HG02610 (cell line): ENCODE measurements at regions not wholly inside any gene's neighbourhood (a gene's known extent, or its start where the extent isn't known, plus 50 kb on each side); places are given as distances from the start of the nearest gene placed in this dataset.

Experiments
- ATAC-seq: cut with Tn5 transposase; IDR thresholded peaks from one replicate; pipeline ENCODE4 v1.9.1; 2021; ENCODE audit warnings: mild to moderate bottlenecking, moderate library complexity; ENCODE audit not compliant: unreplicated experiment

DNA sequence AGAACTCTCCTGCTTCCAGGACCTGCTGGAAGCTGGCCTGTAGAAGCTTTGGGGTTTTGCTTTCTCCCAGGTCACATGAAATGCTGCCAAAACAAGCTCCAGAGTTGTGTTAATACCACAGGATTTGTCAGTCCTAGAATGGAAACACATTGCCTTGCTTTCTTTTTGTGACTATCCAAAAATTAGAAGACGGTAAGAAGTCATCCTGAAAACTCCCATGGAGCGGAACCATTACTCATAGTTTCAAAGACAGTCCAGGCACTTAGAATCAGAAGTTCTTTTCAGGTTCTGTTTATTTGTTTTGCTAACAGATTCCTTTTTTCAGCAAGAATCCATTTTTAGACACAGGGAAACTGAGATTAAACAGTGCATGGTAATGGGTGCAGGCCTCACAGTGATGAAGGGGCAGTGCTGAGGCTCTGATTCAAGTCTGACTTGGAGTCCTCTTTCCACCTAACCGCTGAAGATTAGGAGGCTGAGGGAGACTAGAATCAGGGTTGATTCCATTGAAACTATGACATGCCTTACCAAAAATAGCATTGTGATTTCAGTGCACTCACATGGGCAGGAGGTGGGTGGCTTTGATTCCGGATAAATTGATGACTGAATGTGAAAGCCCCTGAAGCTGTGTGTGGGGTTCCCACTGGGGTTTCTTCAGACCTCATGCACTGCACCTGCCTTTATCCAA lies 72.2 kb upstream of the NAA20 start:
- peak; percentile 60 for ATAC-seq

DNA sequence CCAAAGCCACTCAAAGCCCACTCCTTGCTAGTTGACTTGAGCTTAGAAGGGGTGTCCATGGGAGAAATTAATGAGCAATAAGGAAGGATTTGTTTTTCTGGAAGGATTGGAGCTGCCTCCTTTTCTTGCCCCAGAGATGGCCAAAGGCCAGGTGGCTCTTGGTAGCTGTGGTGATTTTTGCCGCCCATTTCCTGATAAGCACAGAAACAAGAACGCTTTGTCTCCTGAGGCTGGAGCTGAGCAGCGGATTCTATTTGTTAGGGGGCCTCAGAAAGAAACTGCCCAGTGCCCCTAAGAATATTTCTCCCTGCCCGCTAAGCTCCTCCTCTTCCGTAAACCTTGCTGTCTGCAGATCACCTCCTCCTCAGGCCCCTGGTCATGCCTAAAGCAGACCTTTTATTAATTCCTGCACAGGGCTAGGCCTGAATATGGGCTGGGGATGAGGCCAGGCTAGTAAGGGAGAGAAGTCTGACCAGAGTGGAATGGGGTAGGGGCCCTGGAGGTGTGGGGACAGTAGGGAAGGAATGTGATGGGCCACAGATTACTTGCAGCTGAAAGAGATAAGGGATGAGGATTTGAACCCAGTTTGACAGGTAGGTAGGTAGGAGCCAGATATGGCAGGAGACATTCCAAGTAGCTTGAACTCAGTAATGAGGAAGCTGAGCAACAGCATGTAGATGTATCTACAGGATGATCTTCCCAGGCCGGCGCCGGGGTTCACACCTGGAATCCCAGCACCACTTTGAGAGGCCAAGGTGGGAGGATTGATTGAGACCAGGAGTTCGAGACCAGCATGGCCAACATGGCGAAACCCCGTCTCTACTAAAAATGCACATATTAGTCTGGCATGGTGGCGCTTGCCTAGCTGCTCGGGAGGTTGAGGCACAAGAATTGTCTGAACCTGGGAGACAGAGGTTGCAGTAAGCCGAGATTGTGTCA lies 71.2 kb upstream of the NAA20 start:
- ATAC-seq: no peak

DNA sequence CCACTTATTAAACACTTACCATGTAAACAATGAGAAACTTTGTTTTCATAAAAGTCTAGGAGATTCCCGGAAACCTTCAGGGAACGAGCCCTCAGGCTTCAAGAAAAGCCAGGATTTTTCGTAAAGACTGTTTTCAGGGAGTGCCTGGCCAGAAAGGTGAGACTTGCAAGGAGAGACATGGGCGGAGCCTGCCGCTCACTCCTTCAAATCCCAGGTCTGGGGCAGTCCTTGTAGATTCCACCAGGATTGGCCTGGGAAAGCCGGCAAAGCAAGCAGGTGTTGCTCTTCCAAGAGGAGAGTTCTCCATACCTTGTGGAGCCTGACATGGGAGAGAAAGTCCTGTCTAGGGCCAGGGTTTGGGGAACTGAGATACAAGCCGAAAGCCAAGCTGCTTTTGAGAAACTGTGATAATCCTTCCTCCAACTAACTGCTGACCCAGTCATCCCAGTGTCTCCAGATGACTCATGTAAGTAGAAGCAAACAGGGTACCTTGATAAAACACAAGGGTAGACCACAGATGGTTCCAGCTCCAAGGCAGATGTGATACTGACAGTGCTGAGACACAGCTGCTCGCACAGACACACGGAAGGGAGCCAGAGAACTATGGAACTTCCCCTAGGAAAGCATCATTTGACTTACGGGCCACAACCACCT lies 69.4 kb upstream of the NAA20 start:
- ATAC-seq: peak; percentile 64

DNA sequence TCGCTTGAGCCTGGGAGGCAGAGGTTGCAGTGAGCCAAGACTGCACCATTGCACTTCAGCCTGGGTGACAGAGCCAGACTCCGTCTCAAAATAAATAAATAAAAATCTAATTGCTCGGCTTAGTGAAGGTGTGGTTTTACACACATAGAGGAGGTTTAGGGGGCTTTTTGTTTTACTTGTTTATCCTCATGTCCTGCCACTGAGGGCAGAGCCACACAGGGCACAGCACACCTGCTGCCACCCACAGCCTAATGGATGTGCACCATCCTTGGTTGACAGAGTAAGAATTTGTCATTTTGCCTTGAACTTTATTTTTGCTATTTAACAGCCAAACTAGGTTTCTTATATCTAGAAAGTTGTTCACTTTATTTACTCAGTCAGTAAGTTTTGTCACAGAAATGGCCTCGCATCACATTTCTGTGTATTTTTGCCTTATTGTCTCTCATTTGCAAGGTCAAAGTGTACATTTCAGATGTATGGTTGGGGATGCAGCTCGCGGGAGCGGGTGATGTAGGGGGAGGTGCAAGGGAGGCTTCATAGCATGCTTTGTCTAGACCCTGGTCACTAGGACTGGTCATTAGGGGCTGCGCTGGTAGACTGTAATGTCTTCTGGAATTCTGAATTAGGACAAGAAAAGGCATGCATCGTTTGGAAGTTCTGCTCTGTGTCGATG lies 67.8 kb upstream of the NAA20 start:
- no peak for ATAC-seq

- ATAC-seq: no peak
These were observed 67.1 kb upstream of the NAA20 start for GRCh38 chr20:19950042-19950441.

DNA sequence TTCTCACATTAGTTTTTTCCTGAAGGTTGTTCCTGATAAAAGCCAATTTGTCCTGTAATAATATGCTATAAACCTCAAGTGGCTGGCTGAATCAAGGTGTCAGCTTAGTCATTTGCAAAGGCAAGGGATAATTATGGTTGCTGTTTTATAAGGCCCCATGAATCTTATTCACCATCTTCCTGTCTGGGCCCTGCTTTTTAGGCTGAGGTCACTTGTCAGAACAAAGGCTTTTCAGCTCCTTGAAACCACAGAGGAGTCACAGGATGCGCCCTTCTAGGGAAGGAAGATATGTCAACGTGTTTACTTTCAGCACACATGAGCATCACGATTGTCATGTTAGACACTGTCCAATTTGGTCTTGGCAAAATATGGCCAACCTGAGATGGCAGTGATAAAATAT lies 64.8 kb upstream of the NAA20 start:
- no peak for ATAC-seq

DNA sequence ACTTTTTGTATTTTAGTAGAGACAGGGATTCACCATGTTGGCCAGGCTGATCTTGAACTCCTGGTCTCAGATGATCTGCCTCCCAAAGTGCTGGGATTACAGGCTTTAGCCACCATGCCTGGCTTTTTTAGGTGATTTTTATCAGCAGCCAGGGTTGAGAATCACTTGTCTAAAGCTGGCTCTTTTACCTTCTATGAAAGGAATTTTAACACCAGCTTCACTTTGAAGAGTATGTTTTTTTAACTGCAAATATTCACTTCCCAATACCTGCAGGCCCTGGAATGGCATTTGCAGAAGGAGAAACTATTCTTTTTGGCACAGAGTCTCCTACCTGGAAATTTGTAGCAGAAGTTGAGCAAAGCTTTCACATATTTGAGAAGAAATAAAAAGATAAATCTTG lies 63.6 kb upstream of the NAA20 start:
- no peak for ATAC-seq

- no peak for ATAC-seq
These were observed 60.2 kb upstream of the NAA20 start for GRCh38 chr20:19956976-19957375.

GRCh38 chr20:19958219-19958618 lies 58.9 kb upstream of the NAA20 start:
- no peak for ATAC-seq

DNA sequence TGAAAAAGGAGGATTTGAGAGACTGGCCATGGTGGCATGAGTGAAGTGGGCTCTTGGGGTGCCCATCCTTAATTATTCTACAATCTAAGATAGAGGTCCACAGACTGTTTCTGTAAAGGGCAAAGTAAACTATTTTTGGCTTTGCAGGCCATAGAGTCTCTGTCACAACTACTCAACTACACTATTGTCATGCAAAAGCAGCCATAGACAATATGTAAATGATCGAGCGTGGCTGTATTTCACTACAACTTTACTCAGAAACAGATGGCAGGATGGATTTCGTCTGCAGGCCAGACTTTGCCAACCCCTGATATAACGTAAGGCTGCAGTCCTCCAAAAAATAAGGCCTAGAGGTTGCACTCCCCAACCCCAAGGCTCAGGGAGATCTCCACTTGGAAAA lies 58.2 kb upstream of the NAA20 start:
- ATAC-seq: no peak

GRCh38 chr20:19960745-19961144 lies 56.4 kb upstream of the NAA20 start:
- no peak for ATAC-seq

- no peak for ATAC-seq
These were observed 55.9 kb upstream of the NAA20 start for GRCh38 chr20:19961293-19961692.

- no peak for ATAC-seq
These were observed 54.2 kb upstream of the NAA20 start for GRCh38 chr20:19962958-19963357.

GRCh38 chr20:19964289-19965265 lies 52.6 kb upstream of the NAA20 start:
- no peak for ATAC-seq

GRCh38 chr20:19966840-19967239 lies 50.3 kb upstream of the NAA20 start:
- ATAC-seq: no peak
